ENCODE measurements at regions not wholly inside any gene's neighbourhood (a gene's known extent, or its start where the extent isn't known, plus 50 kb on each side); places are given as distances from the start of the nearest gene placed in this dataset.

GRCh38 chr21:43362321-43362791 is 64.6 kb downstream of the SIK1 start:
- no peak for FAIRE-seq
- POLR2A ChIA-PET, result no interaction called here

DNA sequence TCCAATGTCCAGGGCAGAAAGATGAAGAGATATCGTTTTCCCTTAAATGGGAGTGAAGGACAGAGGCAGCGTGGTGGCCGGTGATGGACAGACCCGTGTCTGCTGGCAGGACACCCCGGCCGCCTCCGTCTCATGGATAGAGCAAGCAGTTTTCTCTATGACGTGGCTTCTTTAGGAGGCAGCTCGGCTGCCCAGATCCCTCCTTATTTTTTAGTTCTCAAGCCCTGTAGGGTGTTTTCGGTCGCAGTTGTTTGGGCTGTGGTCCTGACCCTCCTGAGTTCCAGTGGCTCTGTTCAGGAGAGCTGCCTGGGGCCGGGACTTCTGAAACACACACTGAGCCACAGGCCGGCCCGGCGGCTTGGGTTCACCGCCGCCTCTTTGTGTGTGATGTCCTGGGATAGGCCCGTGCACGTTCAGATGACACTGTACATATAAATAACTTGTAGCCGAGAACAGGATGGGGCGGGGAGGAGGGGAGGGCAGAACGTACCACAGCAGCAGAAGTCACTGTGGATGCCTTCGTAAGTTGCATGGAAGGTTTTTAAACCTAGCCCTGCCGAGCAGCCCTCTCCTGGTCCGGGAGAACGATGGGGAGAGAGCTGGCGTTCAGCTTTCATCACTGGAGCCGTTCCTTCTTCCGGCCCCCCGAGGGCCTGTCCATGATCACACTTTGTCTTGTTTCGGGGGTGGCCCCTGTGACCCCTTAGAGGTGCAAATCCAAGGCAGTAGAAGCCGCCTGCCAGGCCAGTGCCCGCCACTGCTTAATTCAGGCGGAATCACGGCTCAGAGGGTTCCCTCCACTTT is 65.2 kb downstream of the SIK1 start:
- POLR2A ChIA-PET, result no interaction called here
- H3K4me1 ChIP-seq, result no peaks in the 10 kb centered on the region
- DNase-seq (ENCODE audit: low read depth in 1 of 2, low spot score in 1 of 2) (no peak), FAIRE-seq (no peak), ATAC-seq (no peak)
- CTCF ChIA-PET, result interaction anchor here (0.8 to 0.9 kb wide), 2 partner anchors 13 to 283 kb away, joined by 3 read pairs; no protein-coding TSS in a partner anchor
- no peak overlapping the region for H3K4me3 ChIP-seq
- H3K27ac ChIP-seq, result no peak overlapping the region
- 92% methylated on average over 27 of the region's 35 CpGs for WGBS (ENCODE audit: missing lambda C conversion rate)
- TF ChIP-seq MAX (IDR thresholded peaks at IDR 0.05) (no peak), RCOR1 (IDR thresholded peaks at IDR 0.05; ENCODE audit: low read depth, low read length) (no peak), POLR2A (IDR thresholded peaks at IDR 0.05; ENCODE audit: low read length) (no peak), RARB (CRISPR knock-in tag; IDR thresholded peaks at IDR 0.05) (no peak), NR3C1 (IDR thresholded peaks at IDR 0.05) (no peak), EP300 (IDR thresholded peaks at IDR 0.05) (no peak), BHLHE40 (IDR thresholded peaks at IDR 0.05; ENCODE audit: low read depth, low read length) (no peak)
- H3K4me2 ChIP-seq, result no peak overlapping the region
- H3K9me3 ChIP-seq, result no peaks in the 10 kb centered on the region

More at GRCh38 chr21:43362321-43362791, 64.6 kb downstream of the SIK1 start:
- H3K4me3 ChIP-seq, result no peak overlapping the region
- no peak for TF ChIP-seq CHD4 (IDR thresholded peaks at IDR 0.05; ENCODE audit: borderline replicate concordance)
- no peak for TF ChIP-seq SREBF2 (IDR thresholded peaks at IDR 0.05)
- TF ChIP-seq CBX8 (IDR thresholded peaks at IDR 0.05), result no peak
- TF ChIP-seq NR3C1 (IDR thresholded peaks at IDR 0.05), result no peak
- TF ChIP-seq CTCF (IDR thresholded peaks at IDR 0.05), result no peak
- CTCF ChIA-PET, result interaction anchor here (0.8 to 0.9 kb wide), 2 partner anchors 13 to 283 kb away, joined by 3 read pairs; no protein-coding TSS in a partner anchor
- H3K4me2 ChIP-seq, result no peak overlapping the region
- 92% methylated on average over 15 of the region's 35 CpGs for WGBS (ENCODE audit: missing lambda C conversion rate)
- H3K27ac ChIP-seq, result no peak overlapping the region
- H3K9me3 ChIP-seq, result no peaks in the 10 kb centered on the region
- DNase-seq (ENCODE audit: low read depth in 1 of 2, low spot score in 1 of 2) (no peak), ATAC-seq (no peak)
- H3K4me1 ChIP-seq, result no peaks in the 10 kb centered on the region

- no peaks in the 10 kb centered on the region for H3K9me3 ChIP-seq
- ChIA-PET CTCF (no interaction called here), POLR2A (no interaction called here)
- H3K27ac ChIP-seq, result no peak overlapping the region
- FAIRE-seq, result no peak
- WGBS (ENCODE audit: missing lambda C conversion rate), result 100% methylated on average over 1 of the region's 10 CpGs
- DNase-seq (ENCODE audit: low read depth in 1 of 2, low spot score in 1 of 2), result no peak
- H3K4me2 ChIP-seq, result no peak overlapping the region
- no peak for ATAC-seq
- no peak for TF ChIP-seq ZSCAN20 (CRISPR knock-in tag; IDR thresholded peaks at IDR 0.05)
- TF ChIP-seq HEYL (CRISPR knock-in tag; IDR thresholded peaks at IDR 0.05), result no peak
- no peak for TF ChIP-seq HOXB5 (CRISPR knock-in tag; IDR thresholded peaks at IDR 0.05)
- TF ChIP-seq TP53 (CRISPR knock-in tag; IDR thresholded peaks at IDR 0.05), result no peak
- no peak for TF ChIP-seq MAFK (IDR thresholded peaks at IDR 0.05; ENCODE audit: partially characterized antibody)
- no peak for TF ChIP-seq RFX5 (IDR thresholded peaks at IDR 0.05)
- no peak for TF ChIP-seq PBX3 (IDR thresholded peaks at IDR 0.05)
- no peak overlapping the region for H3K4me3 ChIP-seq
- no peaks in the 10 kb centered on the region for H3K4me1 ChIP-seq
Observed at GRCh38 chr21:43361127-43361492, 65.8 kb downstream of the SIK1 start.
